ENCODE measurements at regions not wholly inside any gene's neighbourhood (a gene's known extent, or its start where the extent isn't known, plus 50 kb on each side); places are given as distances from the start of the nearest gene placed in this dataset.

GRCh38 chr3:176574786-176575185 lies 622.5 kb downstream of the TBL1XR1 start:
- Mint-ChIP-seq H3K9me3 (ENCODE audit: unreplicated experiment) (no peaks in the 10 kb centered on the region), H3K4me3 (ENCODE audit: unreplicated experiment) (no peak overlapping the region), H3K4me1 (ENCODE audit: low read depth, unreplicated experiment) (peaks cover 4% of the 10 kb centered on the region), H3K36me3 (ENCODE audit: low read depth, unreplicated experiment) (no peaks in the 10 kb centered on the region), H3K27ac (ENCODE audit: unreplicated experiment) (no peak overlapping the region), H3K27me3 (ENCODE audit: low read depth, unreplicated experiment) (no peaks in the 10 kb centered on the region)
- Histone ChIP-seq H3K4me3 (ENCODE audit: insufficient read depth, low read depth, low read length) (no peak overlapping the region), H3K4me1 (ENCODE audit: insufficient read depth, low read length) (no peaks in the 10 kb centered on the region), H3K27me3 (ENCODE audit: insufficient read depth, low read length) (no peaks in the 10 kb centered on the region), H2AFZ (ENCODE audit: low read depth, low read length) (no peak overlapping the region), H3K36me3 (ENCODE audit: insufficient read depth, low read length) (no peaks in the 10 kb centered on the region), H3K27ac (ENCODE audit: low read depth, low read length) (no peak overlapping the region), H3K9ac (ENCODE audit: low read length) (no peak overlapping the region), H3K79me2 (ENCODE audit: insufficient read depth, low read length) (no peaks in the 10 kb centered on the region), H3K9me3 (ENCODE audit: insufficient read depth, low read depth, low read length) (no peaks in the 10 kb centered on the region), H4K20me1 (ENCODE audit: insufficient read depth, low read length) (no peaks in the 10 kb centered on the region), H3K4me2 (ENCODE audit: low read length) (no peak overlapping the region)
- peak; percentile 47 for DNase-seq (ENCODE audit: low read depth)
- no peak for FAIRE-seq
- TF ChIP-seq CTCF (IDR thresholded peaks at IDR 0.05; ENCODE audit: insufficient read depth, low read depth, low read length) (no peak), EZH2 (IDR thresholded peaks at IDR 0.05; ENCODE audit: insufficient read depth, low read length) (no peak)

GRCh38 chr3:176571926-176572325 lies 625.4 kb downstream of the TBL1XR1 start:
- Histone ChIP-seq H2AFZ (ENCODE audit: low read depth, low read length) (no peak overlapping the region), H3K4me3 (ENCODE audit: insufficient read depth, low read depth, low read length) (no peak overlapping the region), H3K36me3 (ENCODE audit: insufficient read depth, low read length) (no peaks in the 10 kb centered on the region), H3K27me3 (ENCODE audit: insufficient read depth, low read length) (no peaks in the 10 kb centered on the region), H4K20me1 (ENCODE audit: insufficient read depth, low read length) (no peaks in the 10 kb centered on the region), H3K9me3 (ENCODE audit: insufficient read depth, low read depth, low read length) (no peaks in the 10 kb centered on the region), H3K4me2 (ENCODE audit: low read length) (no peak overlapping the region), H3K27ac (ENCODE audit: low read depth, low read length) (no peak overlapping the region), H3K9ac (ENCODE audit: low read length) (no peak overlapping the region), H3K79me2 (ENCODE audit: insufficient read depth, low read length) (no peaks in the 10 kb centered on the region), H3K4me1 (ENCODE audit: insufficient read depth, low read length) (no peaks in the 10 kb centered on the region)
- DNase-seq (ENCODE audit: low read depth) (no peak), FAIRE-seq (no peak)
- no peaks in the 10 kb centered on the region for H3K36me3 Mint-ChIP-seq (ENCODE audit: low read depth, unreplicated experiment)
- no peaks in the 10 kb centered on the region for H3K9me3 Mint-ChIP-seq (ENCODE audit: unreplicated experiment)
- no peak overlapping the region for H3K4me3 Mint-ChIP-seq (ENCODE audit: unreplicated experiment)
- TF ChIP-seq EZH2 (IDR thresholded peaks at IDR 0.05; ENCODE audit: insufficient read depth, low read length) (no peak), CTCF (IDR thresholded peaks at IDR 0.05; ENCODE audit: insufficient read depth, low read depth, low read length) (no peak)
- H3K4me1 Mint-ChIP-seq (ENCODE audit: low read depth, unreplicated experiment) = no peaks in the 10 kb centered on the region
- H3K27ac Mint-ChIP-seq (ENCODE audit: unreplicated experiment) = no peak overlapping the region
- H3K27me3 Mint-ChIP-seq (ENCODE audit: low read depth, unreplicated experiment) = no peaks in the 10 kb centered on the region

GRCh38 chr3:176570992-176571391 lies 626.3 kb downstream of the TBL1XR1 start:
- no peaks in the 10 kb centered on the region for H3K36me3 Mint-ChIP-seq (ENCODE audit: low read depth, unreplicated experiment)
- FAIRE-seq = no peak

More at GRCh38 chr3:176570992-176571391, 626.3 kb downstream of the TBL1XR1 start:
- no peaks in the 10 kb centered on the region for H3K9me3 Mint-ChIP-seq (ENCODE audit: unreplicated experiment)
- no peak for DNase-seq (ENCODE audit: low read depth)
- Histone ChIP-seq H3K4me3 (ENCODE audit: insufficient read depth, low read depth, low read length) (no peak overlapping the region), H3K4me2 (ENCODE audit: low read length) (no peak overlapping the region), H3K79me2 (ENCODE audit: insufficient read depth, low read length) (no peaks in the 10 kb centered on the region), H3K27ac (ENCODE audit: low read depth, low read length) (no peak overlapping the region), H3K36me3 (ENCODE audit: insufficient read depth, low read length) (no peaks in the 10 kb centered on the region), H4K20me1 (ENCODE audit: insufficient read depth, low read length) (no peaks in the 10 kb centered on the region), H3K27me3 (ENCODE audit: insufficient read depth, low read length) (no peaks in the 10 kb centered on the region), H2AFZ (ENCODE audit: low read depth, low read length) (no peak overlapping the region), H3K9ac (ENCODE audit: low read length) (no peak overlapping the region), H3K9me3 (ENCODE audit: insufficient read depth, low read depth, low read length) (no peaks in the 10 kb centered on the region), H3K4me1 (ENCODE audit: insufficient read depth, low read length) (no peaks in the 10 kb centered on the region)
- TF ChIP-seq EZH2 (IDR thresholded peaks at IDR 0.05; ENCODE audit: insufficient read depth, low read length) (no peak), CTCF (IDR thresholded peaks at IDR 0.05; ENCODE audit: insufficient read depth, low read depth, low read length) (no peak)
- no peaks in the 10 kb centered on the region for H3K4me1 Mint-ChIP-seq (ENCODE audit: low read depth, unreplicated experiment)
- no peaks in the 10 kb centered on the region for H3K27me3 Mint-ChIP-seq (ENCODE audit: low read depth, unreplicated experiment)
- no peak overlapping the region for H3K27ac Mint-ChIP-seq (ENCODE audit: unreplicated experiment)
- H3K4me3 Mint-ChIP-seq (ENCODE audit: unreplicated experiment) = no peak overlapping the region

All from astrocyte (in vitro differentiated cells and primary cell).